LNCaP clone FGC (cell line): ENCODE measurements at regions not wholly inside any gene's neighbourhood (a gene's known extent, or its start where the extent isn't known, plus 50 kb on each side); places are given as distances from the start of the nearest gene placed in this dataset.

Experiments
- DNase-seq: peaks from one replicate; pipeline ENCODE4 v3.0.0-alpha.2; 2011; ENCODE audit warnings: low read depth
- H3K4me3 ChIP-seq: 2 replicates; pipeline ENCODE4 v1.5.1; 2011; ENCODE audit warnings: mild to moderate bottlenecking, low read depth, low read length, control low read depth
- TF ChIP-seq, protein P1 (sequence below): IDR thresholded peaks from 2 replicates; pipeline ENCODE4 v1.5.1; 2012; ENCODE audit warnings: mild to moderate bottlenecking; ENCODE audit not compliant: control insufficient read depth, insufficient read depth; ENCODE audit errors: extremely low read depth

DNA sequence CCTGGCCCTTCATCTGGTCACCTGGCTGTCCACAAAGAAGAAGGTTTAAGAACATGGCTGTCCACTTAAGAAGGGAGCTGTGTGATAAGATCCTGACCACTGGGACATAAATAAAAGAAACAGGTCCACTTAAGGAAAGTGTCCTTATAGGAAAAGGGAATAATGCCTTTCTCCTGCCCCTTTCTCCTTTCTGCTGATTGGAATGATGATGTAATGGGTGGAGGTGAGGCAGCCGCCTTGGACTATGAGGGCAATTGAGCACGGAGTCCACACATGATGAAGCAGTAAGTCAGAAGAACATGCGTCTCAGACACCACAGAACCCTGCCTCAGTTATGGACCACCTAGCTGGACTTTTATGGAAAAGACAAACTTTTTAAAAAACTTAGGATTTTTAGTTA, 401.1 kb downstream of the SHANK2 start:
- TF ChIP-seq, protein P1, sequence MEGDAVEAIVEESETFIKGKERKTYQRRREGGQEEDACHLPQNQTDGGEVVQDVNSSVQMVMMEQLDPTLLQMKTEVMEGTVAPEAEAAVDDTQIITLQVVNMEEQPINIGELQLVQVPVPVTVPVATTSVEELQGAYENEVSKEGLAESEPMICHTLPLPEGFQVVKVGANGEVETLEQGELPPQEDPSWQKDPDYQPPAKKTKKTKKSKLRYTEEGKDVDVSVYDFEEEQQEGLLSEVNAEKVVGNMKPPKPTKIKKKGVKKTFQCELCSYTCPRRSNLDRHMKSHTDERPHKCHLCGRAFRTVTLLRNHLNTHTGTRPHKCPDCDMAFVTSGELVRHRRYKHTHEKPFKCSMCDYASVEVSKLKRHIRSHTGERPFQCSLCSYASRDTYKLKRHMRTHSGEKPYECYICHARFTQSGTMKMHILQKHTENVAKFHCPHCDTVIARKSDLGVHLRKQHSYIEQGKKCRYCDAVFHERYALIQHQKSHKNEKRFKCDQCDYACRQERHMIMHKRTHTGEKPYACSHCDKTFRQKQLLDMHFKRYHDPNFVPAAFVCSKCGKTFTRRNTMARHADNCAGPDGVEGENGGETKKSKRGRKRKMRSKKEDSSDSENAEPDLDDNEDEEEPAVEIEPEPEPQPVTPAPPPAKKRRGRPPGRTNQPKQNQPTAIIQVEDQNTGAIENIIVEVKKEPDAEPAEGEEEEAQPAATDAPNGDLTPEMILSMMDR, result no peak
- no peak overlapping the region for H3K4me3 ChIP-seq
- no peak for DNase-seq

DNA sequence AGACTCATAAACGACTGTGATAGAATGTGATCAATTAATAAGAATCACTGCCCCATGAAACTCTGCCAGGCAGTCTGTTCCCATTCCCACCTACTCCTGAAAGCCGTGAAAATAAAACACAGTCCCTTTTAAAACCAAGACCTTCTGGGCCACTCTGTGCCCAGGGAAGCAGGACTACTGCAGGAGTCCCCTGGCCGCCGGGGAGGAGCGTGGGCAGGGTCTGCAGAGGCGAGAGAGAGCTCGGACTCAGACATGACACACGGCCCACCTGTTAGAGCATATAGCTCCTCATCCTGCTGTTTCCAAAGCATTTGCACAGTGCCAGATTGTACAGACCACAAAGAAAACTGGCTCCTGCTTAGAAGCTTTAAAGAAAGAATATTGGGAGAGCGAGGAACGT, 400.5 kb downstream of the SHANK2 start:
- DNase-seq, result no peak
- H3K4me3 ChIP-seq, result no peak overlapping the region
- TF ChIP-seq, protein P1, result no peak

DNA sequence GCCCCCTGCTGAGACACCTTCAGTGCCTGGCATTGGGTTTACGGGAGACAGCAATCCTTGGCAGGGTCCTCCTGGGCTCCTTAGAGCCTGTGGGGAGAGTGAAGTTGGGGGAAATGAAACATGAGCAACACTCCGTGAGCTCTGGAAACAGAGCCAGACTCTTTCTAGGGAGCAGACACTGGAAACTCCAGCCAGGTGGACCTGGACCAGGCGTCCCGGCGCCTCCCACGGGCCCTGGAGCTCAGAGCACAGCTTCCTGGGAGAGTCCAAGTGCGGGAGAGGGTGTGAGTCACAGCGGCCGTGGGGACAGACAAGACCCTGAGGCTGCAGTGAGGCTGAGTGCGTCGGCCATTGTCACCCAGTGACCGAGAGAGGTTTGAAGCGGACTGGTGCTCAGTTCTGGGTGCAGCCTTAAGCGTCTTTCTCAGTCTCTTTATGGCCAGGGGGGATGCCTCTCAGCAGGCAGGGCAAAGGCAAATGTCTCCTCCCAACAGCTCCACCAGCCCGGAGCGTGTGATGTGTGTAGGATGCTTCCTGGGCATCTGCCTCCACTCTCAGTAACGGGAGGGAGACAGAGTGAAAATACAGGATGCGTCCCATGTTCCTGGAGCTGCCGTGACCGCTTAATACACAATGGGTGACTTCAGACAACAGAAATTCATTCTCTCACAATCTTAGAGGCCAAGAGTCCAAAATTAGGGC, 399.2 kb downstream of the SHANK2 start:
- TF ChIP-seq, protein P1, result no peak
- H3K4me3 ChIP-seq, result no peak overlapping the region
- DNase-seq, result no peak

DNA sequence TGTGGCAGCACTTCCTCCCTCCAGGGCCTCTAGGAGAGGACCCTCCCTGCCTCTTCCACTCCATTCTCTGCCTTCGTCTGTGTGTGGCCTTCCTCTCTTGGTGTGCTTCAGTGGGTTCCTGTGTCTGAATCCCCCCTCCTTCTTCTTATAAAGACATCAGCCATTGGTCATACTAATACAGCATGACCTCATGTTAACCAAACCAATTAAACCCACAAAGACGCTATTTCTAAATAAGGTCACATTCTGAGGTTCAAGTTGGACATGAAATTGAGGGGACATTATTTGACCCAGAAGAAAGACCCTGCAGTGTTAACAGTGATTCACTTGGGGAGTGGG, 398.6 kb downstream of the SHANK2 start:
- TF ChIP-seq, protein P1, result no peak
- H3K4me3 ChIP-seq, result no peak overlapping the region
- no peak for DNase-seq

DNA sequence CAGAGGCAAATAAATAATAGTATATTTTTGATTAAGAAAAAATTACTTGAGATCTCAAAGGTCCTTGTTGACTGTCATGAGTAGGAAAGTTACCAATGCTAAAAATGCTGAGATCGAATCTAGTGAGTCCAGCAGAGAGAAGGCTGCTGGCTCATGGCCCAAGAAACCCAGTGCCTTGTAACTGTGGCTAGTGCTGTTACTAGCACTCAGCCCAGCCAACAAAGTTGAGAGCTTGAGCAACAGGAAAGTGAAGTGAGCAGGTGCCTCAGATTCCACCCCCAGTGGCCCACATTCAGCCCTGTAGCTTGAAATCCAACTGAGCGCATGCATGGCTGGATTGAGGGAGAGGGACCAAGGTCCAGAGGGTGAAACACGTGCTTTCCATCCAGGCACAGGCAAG, 398.2 kb downstream of the SHANK2 start:
- TF ChIP-seq, protein P1, result no peak
- no peak for DNase-seq
- no peak overlapping the region for H3K4me3 ChIP-seq

DNA sequence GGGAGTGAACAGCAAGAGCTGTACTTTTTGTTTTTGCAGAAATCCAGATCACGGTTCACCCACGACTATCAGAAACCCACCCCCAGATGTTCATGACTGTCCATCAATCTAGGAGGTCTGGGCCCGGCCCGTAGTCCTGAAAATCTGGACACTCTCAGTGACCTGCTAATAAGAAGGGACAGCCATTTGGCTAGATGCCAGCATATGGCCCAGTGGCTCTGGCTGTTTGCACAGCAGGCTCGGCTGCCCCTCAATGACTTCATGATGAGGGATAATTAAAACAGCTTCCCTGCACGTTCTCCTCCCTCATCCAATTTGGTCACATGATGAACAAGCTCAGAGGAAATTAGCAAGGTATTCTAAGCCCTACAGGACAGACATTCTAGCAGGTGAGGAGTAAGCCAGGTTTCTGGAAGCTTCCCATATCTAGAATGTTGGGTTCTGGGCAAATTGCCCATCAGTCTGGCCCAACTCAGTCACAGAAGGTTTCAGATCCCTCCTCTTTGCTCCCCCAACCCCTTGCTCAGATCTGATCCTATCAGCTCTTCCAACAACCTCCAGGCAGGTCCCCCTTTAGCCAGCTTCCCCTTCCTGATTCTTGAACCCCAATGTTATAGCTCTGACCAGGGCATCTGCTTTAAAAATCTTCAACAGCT, 397.3 kb downstream of the SHANK2 start:
- no peak overlapping the region for H3K4me3 ChIP-seq
- TF ChIP-seq, protein P1, result no peak
- DNase-seq, result peak; percentile 39

DNA sequence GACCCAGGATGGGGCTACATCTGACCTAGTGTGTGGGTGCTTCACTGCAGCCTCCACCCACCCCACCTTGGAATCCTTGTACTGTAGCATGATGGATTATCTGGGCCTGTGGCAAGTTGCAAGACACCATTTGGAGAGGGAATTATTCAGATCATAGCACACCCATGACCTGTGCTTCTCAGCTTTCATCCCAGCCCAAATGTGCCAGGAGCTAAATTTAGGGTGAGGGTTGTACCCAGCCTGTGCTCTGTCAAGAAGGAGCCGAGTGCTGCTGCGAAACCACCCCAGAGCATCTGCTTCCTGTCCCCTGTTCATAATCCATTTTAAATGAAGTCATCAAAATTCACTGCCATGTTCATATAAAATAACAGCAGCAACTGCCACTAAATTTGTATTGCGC, 394.5 kb downstream of the SHANK2 start:
- TF ChIP-seq, protein P1, result no peak
- DNase-seq, result no peak
- H3K4me3 ChIP-seq, result no peak overlapping the region
